Stomach smooth muscle (tissue), 2 donors: ENCODE measurements at regions not wholly inside any gene's neighbourhood (a gene's known extent, or its start where the extent isn't known, plus 50 kb on each side); places are given as distances from the start of the nearest gene placed in this dataset.

Experiments
- H3K27ac ChIP-seq: one replicate; pipeline ENCODE4 v1.7.0; 2013; ENCODE audit warnings: mild to moderate bottlenecking, low read length, inconsistent platforms
- H3K27me3 ChIP-seq, 2 donors: one replicate each; pipeline ENCODE4 v1.7.0; 2013; ENCODE audit warnings: low read length in 2 of 2; ENCODE audit not compliant: insufficient read depth in 2 of 2, control insufficient read depth in 1 of 2
- H3K36me3 ChIP-seq, 2 donors: one replicate each; pipeline ENCODE4 v1.7.0; 2013; ENCODE audit warnings: low read length in 2 of 2; ENCODE audit not compliant: control insufficient read depth in 2 of 2, insufficient read depth in 2 of 2
- H3K4me1 ChIP-seq: one replicate; pipeline ENCODE4 v1.7.0; 2013; ENCODE audit warnings: low read length; ENCODE audit not compliant: control insufficient read depth, insufficient read depth
- H3K4me3 ChIP-seq, 2 donors: one replicate each; pipeline ENCODE4 v1.7.0; 2013; ENCODE audit warnings: low read length in 2 of 2
- H3K9ac ChIP-seq, 2 donors: one replicate each; pipeline ENCODE4 v1.7.0; 2013; ENCODE audit warnings: low read length in 2 of 2, mild to moderate bottlenecking in 1 of 2
- H3K9me3 ChIP-seq, 2 donors: one replicate each; pipeline ENCODE4 v1.7.0; 2013; ENCODE audit warnings: low read length in 2 of 2; ENCODE audit not compliant: control insufficient read depth in 2 of 2
- donor health status: healthy.
- donor health status: Pancreatic carcinoma.

GRCh38 chr9:115398996-115399395 is 281.0 kb upstream of the TNC start:
- H3K27ac ChIP-seq = no peak overlapping the region
- H3K27me3 ChIP-seq = no peaks in the 10 kb centered on the region
- no peak overlapping the region for H3K9ac ChIP-seq
- no peaks in the 10 kb centered on the region for H3K36me3 ChIP-seq
- no peaks in the 10 kb centered on the region for H3K9me3 ChIP-seq
- H3K4me1 ChIP-seq = peaks cover 5% of the 10 kb centered on the region
- no peak overlapping the region for H3K4me3 ChIP-seq

DNA sequence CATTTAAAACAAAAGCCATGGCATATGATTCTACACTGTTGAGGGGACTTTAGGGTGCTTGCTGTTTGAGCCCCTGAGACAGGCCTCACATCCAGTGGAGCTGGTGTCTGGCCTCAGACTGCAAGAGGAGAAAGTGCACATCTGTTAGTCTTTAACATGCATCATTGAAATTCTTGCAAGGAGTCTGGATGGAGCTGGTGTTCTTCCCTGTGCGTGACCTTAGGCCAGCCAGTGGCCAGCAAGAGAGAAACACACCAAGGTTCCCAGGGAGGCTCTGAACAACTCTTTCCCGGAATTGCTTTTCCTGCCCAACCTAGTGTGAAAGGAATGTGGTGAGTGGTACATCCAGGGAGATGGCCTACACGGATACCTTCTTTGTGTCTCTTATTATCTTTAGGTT is 282.8 kb upstream of the TNC start:
- H3K9me3 ChIP-seq = no peaks in the 10 kb centered on the region
- no peak overlapping the region for H3K4me3 ChIP-seq
- no peaks in the 10 kb centered on the region for H3K27me3 ChIP-seq
- no peaks in the 10 kb centered on the region for H3K4me1 ChIP-seq
- H3K9ac ChIP-seq = no peak overlapping the region
- no peak overlapping the region for H3K27ac ChIP-seq
- H3K36me3 ChIP-seq = no peaks in the 10 kb centered on the region

DNA sequence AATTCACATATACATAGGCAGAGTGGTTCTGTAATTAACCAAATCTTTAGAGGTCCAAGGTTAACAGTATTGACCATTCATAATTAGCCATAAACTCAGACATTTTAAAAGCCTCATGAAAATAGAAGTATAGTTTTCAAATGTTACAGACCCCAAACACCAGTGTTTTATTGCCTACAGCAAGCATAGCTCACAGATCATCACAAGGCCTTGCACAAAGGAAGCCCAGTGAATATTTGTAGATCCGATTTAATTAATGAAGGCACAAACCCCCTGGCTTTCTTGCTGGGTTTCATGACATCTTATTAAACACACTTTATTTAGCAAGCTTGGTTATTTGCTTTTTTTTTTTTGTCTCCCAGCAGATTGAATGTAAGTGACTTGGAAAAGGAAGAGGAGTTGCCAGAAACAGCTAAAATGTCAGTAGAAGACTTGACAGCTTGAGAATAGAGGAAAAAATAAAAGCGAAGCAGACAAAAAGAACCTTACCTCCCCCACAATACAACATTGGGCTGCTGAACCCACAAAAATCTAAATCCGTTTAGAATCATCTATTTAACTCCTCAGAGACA is 283.9 kb upstream of the TNC start:
- no peak overlapping the region for H3K4me3 ChIP-seq
- H3K27me3 ChIP-seq = no peaks in the 10 kb centered on the region
- no peaks in the 10 kb centered on the region for H3K36me3 ChIP-seq
- no peak overlapping the region for H3K9ac ChIP-seq
- no peak overlapping the region for H3K27ac ChIP-seq
- no peaks in the 10 kb centered on the region for H3K9me3 ChIP-seq
- H3K4me1 ChIP-seq = no peaks in the 10 kb centered on the region

DNA sequence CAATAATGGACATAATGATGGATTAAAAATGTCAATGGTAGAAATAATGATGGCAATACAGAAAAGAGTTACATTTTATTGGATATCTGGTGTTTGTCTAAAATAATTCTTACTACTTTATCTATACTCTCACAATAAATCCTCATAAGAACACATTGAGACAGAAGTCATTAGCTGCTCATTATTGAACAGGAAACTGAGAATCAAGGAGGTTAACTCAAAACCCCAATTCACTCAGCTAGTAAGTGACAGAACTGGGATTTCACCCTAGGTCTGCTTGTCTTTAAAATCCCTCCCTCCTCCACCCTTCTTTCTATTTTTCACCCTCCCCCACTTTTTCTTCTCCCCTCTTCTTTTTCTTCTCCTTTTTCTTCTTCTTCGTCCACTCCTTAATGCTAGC is 285.8 kb upstream of the TNC start:
- no peaks in the 10 kb centered on the region for H3K36me3 ChIP-seq
- no peak overlapping the region for H3K27ac ChIP-seq
- H3K27me3 ChIP-seq = no peaks in the 10 kb centered on the region
- no peak overlapping the region for H3K4me3 ChIP-seq
- H3K9me3 ChIP-seq = no peaks in the 10 kb centered on the region
- H3K9ac ChIP-seq = no peak overlapping the region
- H3K4me1 ChIP-seq = no peaks in the 10 kb centered on the region

GRCh38 chr9:115404311-115404710 is 286.4 kb upstream of the TNC start:
- Histone ChIP-seq H3K4me1 (no peaks in the 10 kb centered on the region), H3K9ac (no peak overlapping the region), H3K27ac (no peak overlapping the region), H3K27me3 (no peaks in the 10 kb centered on the region), H3K4me3 (no peak overlapping the region), H3K9me3 (peaks cover 0 to under 1% of the 10 kb centered on the region in 2 donors), H3K36me3 (no peaks in the 10 kb centered on the region)

DNA sequence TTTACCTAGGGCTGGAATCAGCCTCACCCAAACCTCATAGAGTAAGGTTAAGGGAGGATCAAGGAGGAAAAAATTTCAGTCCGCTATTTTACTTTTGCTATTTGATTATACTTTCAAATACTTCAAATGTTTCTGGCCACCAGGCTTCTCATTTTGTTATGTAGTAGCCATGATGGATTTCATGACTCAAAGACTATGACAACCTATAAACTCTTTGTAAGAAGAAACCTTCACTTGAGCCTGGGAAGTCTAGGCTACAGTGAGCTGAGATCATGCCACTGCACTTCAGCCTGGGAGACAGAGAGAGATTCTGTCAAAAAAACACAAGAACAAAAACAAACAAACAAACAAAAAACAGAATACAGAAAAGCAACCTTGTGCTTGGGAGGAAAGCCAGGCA is 293.6 kb upstream of the TNC start:
- Histone ChIP-seq H3K9ac (no peak overlapping the region), H3K4me3 (no peak overlapping the region)

GRCh38 chr9:115411993-115412452 is 294.1 kb upstream of the TNC start:
- Histone ChIP-seq H3K36me3 (no peaks in the 10 kb centered on the region), H3K9ac (no peak overlapping the region), H3K27ac (no peak overlapping the region), H3K27me3 (no peaks in the 10 kb centered on the region), H3K4me3 (no peak overlapping the region), H3K9me3 (peaks cover 0 to 3% of the 10 kb centered on the region in 2 donors), H3K4me1 (no peaks in the 10 kb centered on the region)

More for the DNA sequence above, 293.6 kb upstream of the TNC start:
- H3K9me3 ChIP-seq = peaks cover 0 to 3% of the 10 kb centered on the region in 2 donors
- no peaks in the 10 kb centered on the region for H3K27me3 ChIP-seq
- H3K27ac ChIP-seq = no peak overlapping the region
- no peaks in the 10 kb centered on the region for H3K36me3 ChIP-seq
- no peaks in the 10 kb centered on the region for H3K4me1 ChIP-seq

DNA sequence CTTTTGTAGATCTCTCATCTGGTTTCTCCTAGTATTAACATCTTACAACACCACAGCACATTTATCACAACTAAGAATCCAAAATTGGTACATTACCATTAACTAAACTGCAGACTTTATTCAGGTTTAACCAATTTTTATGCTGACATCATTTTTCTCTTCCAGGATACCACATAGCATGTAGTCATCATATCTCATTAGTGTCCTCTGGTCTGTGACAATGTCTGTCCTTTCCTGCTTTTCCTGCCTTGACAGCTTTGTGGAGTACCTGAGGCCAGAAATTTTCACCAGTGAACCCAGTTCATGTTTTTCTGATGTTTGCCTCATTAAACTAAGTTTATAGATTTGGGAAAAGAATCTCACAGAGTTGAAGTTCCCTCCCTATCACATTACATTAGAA is 294.7 kb upstream of the TNC start:
- Histone ChIP-seq H3K9ac (no peak overlapping the region), H3K27me3 (no peaks in the 10 kb centered on the region), H3K4me3 (no peak overlapping the region), H3K36me3 (no peaks in the 10 kb centered on the region), H3K27ac (no peak overlapping the region), H3K4me1 (no peaks in the 10 kb centered on the region), H3K9me3 (peaks cover 0 to 3% of the 10 kb centered on the region in 2 donors)

- Histone ChIP-seq H3K9ac (no peak overlapping the region), H3K36me3 (no peaks in the 10 kb centered on the region), H3K9me3 (peaks cover 0 to 3% of the 10 kb centered on the region in 2 donors)
These were observed 295.3 kb upstream of the TNC start for GRCh38 chr9:115413304-115413703.

GRCh38 chr9:115413766-115414382 is 295.9 kb upstream of the TNC start:
- no peak overlapping the region for H3K4me3 ChIP-seq
- H3K27ac ChIP-seq = no peak overlapping the region
- H3K36me3 ChIP-seq = no peaks in the 10 kb centered on the region
- peaks cover 0 to 3% of the 10 kb centered on the region in 2 donors for H3K9me3 ChIP-seq
- H3K27me3 ChIP-seq = no peaks in the 10 kb centered on the region
- no peak overlapping the region for H3K9ac ChIP-seq
- no peaks in the 10 kb centered on the region for H3K4me1 ChIP-seq

More at GRCh38 chr9:115413304-115413703, 295.3 kb upstream of the TNC start:
- no peak overlapping the region for H3K4me3 ChIP-seq
- H3K27ac ChIP-seq = no peak overlapping the region
- H3K27me3 ChIP-seq = no peaks in the 10 kb centered on the region
- H3K4me1 ChIP-seq = no peaks in the 10 kb centered on the region

- H3K27me3 ChIP-seq = no peaks in the 10 kb centered on the region
- H3K36me3 ChIP-seq = no peaks in the 10 kb centered on the region
- no peaks in the 10 kb centered on the region for H3K9me3 ChIP-seq
- no peak overlapping the region for H3K4me3 ChIP-seq
- no peaks in the 10 kb centered on the region for H3K4me1 ChIP-seq
- H3K9ac ChIP-seq = no peak overlapping the region
- H3K27ac ChIP-seq = no peak overlapping the region
These were observed 296.6 kb upstream of the TNC start for GRCh38 chr9:115414561-115414960.
